ENCODE measurements at regions not wholly inside any gene's neighbourhood (a gene's known extent, or its start where the extent isn't known, plus 50 kb on each side); places are given as distances from the start of the nearest gene placed in this dataset.

DNA sequence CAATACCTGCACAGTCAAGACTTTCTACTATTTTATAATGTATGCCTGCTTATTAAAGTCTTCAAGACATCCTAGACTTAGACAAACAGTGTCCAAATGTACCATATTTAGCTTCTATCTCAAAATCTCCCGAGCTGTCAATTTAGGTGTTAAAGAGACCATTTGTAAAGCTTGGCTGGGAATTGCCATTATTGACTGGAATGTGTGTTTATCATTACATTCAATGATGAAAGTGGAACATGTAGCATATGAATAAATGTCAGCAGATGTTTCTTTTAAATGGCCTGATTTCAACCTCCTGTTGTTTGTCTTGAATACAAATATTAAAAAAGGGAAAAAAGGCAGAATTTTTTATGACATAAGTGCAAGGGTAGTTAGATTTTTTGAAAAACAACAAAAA, 572.3 kb downstream of the PRKD1 start:
- Histone ChIP-seq H4K91ac (ENCODE audit: insufficient read depth, low read depth, low read length) (no peak overlapping the region), H3K79me1 (ENCODE audit: low read depth in 1 of 2, low read length in 2 of 2) (no peaks in the 10 kb centered on the region), H3K9ac (ENCODE audit: low read depth, low read length) (no peak overlapping the region), H3K27me3 (ENCODE audit: control insufficient read depth, insufficient read depth, low read length) (no peaks in the 10 kb centered on the region), H4K8ac (ENCODE audit: low read depth in 2 of 2, low read length in 2 of 2) (no peak overlapping the region), H3K18ac (ENCODE audit: low read depth, low read length) (no peak overlapping the region), H3K56ac (ENCODE audit: extremely low read depth, insufficient read depth, low read length) (no peak overlapping the region), H3K9me3 (ENCODE audit: control insufficient read depth, insufficient read depth, low read length) (no peaks in the 10 kb centered on the region), H2BK120ac (ENCODE audit: low read depth, low read length) (no peak overlapping the region), H4K5ac (ENCODE audit: low read depth, low read length) (no peak overlapping the region), H3K4me2 (ENCODE audit: low read depth, low read length) (no peak overlapping the region), H2AK9ac (replicated peaks; ENCODE audit: low read depth, low read length, poor library complexity) (no peak overlapping the region), H2BK5ac (ENCODE audit: low read depth, low read length, poor library complexity, severe bottlenecking) (no peak overlapping the region), H3K9me1 (ENCODE audit: insufficient read depth, low read length) (no peaks in the 10 kb centered on the region), H3K23ac (ENCODE audit: low read depth, low read length) (no peak overlapping the region), H4K20me1 (ENCODE audit: insufficient read depth, low read length) (no peaks in the 10 kb centered on the region), H2BK15ac (ENCODE audit: low read depth, low read length) (no peak overlapping the region), H2AK5ac (ENCODE audit: low read depth, low read length) (no peak overlapping the region), H3K4me1 (ENCODE audit: control insufficient read depth, insufficient read depth, low read length) (no peaks in the 10 kb centered on the region), H2AFZ (replicated peaks; ENCODE audit: low read length, poor library complexity) (no peak overlapping the region), H3K4ac (ENCODE audit: low read depth, low read length) (no peak overlapping the region), H3K27ac (ENCODE audit: insufficient read depth, low read length) (no peak overlapping the region), H3K4me3 (ENCODE audit: insufficient read depth, low read depth, low read length) (no peak overlapping the region), H3K14ac (replicated peaks; ENCODE audit: low read depth, low read length) (no peak overlapping the region), H2BK20ac (ENCODE audit: low read depth, low read length) (no peak overlapping the region), H3K36me3 (ENCODE audit: control insufficient read depth, insufficient read depth, low read length) (no peaks in the 10 kb centered on the region)
- dilution Hi-C loops (cut with HindIII; ENCODE audit: low sequenced_read_pairs, unreplicated experiment) (no loop called here), intact Hi-C loops (cut with micrococcal nuclease) (no loop called here), in situ Hi-C loops (cut with MboI; ENCODE audit: low sequenced_read_pairs) (no loop called here)
- WGBS, 2 experiments (ENCODE audit: extremely low coverage in 2 of 2, insufficient read length in 1 of 2): no CpG with 5 or more reads among the region's 1 CpG
- ATAC-seq (ENCODE audit: low read depth) (no peak), DNase-seq (no peak)
- CTCF ChIA-PET: interaction anchor here (1.2 kb wide), 1 partner anchor 35 kb away, joined by 3 read pairs; no protein-coding TSS in a partner anchor
- no peak for TF ChIP-seq SMC3 (IDR thresholded peaks at IDR 0.05; ENCODE audit: low read depth, low read length)
- TF ChIP-seq, protein P1, sequence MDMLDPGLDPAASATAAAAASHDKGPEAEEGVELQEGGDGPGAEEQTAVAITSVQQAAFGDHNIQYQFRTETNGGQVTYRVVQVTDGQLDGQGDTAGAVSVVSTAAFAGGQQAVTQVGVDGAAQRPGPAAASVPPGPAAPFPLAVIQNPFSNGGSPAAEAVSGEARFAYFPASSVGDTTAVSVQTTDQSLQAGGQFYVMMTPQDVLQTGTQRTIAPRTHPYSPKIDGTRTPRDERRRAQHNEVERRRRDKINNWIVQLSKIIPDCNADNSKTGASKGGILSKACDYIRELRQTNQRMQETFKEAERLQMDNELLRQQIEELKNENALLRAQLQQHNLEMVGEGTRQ (IDR thresholded peaks at IDR 0.05; ENCODE audit: low read depth, low read length): no peak
- TF ChIP-seq, protein P2, sequence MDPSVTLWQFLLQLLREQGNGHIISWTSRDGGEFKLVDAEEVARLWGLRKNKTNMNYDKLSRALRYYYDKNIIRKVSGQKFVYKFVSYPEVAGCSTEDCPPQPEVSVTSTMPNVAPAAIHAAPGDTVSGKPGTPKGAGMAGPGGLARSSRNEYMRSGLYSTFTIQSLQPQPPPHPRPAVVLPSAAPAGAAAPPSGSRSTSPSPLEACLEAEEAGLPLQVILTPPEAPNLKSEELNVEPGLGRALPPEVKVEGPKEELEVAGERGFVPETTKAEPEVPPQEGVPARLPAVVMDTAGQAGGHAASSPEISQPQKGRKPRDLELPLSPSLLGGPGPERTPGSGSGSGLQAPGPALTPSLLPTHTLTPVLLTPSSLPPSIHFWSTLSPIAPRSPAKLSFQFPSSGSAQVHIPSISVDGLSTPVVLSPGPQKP (IDR thresholded peaks at IDR 0.05; ENCODE audit: borderline replicate concordance, low read depth, low read length): no peak
- no peak for TF ChIP-seq POLR2A (IDR thresholded peaks at IDR 0.05; ENCODE audit: low read depth, low read length)
- POLR2A ChIA-PET (ENCODE audit: unreplicated experiment): no interaction called here
- BruUV-seq (replicated peaks): no TSS peak

Data from IMR-90 (cell line).